GM23248 (cell line): ENCODE measurements at regions not wholly inside any gene's neighbourhood (a gene's known extent, or its start where the extent isn't known, plus 50 kb on each side); places are given as distances from the start of the nearest gene placed in this dataset.

Source experiments
- EZH2 ChIP-seq: fragments of 200-600 bp; sonication (generic); IDR thresholded peaks from 2 replicates; pipeline ENCODE4 v1.6.1; 2018; ENCODE audit warnings: antibody characterized with exemption, mild to moderate bottlenecking; ENCODE audit not compliant: insufficient read depth, poor library complexity, severe bottlenecking
- EZH2phosphoT487 ChIP-seq: fragments of 200-600 bp; sonication (generic); IDR thresholded peaks from 2 replicates; pipeline ENCODE4 v1.6.1; 2018; ENCODE audit warnings: antibody characterized with exemption, moderate library complexity, mild to moderate bottlenecking, low read depth; ENCODE audit not compliant: insufficient read depth

GRCh38 chr19:32173836-32174235 is 171.6 kb upstream of the ZNF507 start:
- no peak for TF ChIP-seq EZH2
- TF ChIP-seq EZH2phosphoT487 = no peak
